SK-N-SH (cell line): ENCODE measurements at regions not wholly inside any gene's neighbourhood (a gene's known extent, or its start where the extent isn't known, plus 50 kb on each side); places are given as distances from the start of the nearest gene placed in this dataset.

Experiments
- CTCF ChIA-PET: fragments of 300-600, 350-600 bp; formaldehyde crosslinking; extraction: SDS; loops from one replicate; lab custom pipeline; 2021; lab: Yijun Ruan, JAX
- POLR2A ChIA-PET: fragments of 350-600 bp; sonication (Branson Sonifier 250); formaldehyde crosslinking; extraction: SDS; loops from one replicate; lab custom pipeline; 2020; ENCODE audit warnings: antibody characterized with exemption, inconsistent platforms; lab: Yijun Ruan, JAX
- DNase-seq: peaks from one replicate; pipeline ENCODE4 v3.0.0; 2012
- H2AFZ ChIP-seq: fragments of 200-600 bp; sonication (generic); 2 replicates; pipeline ENCODE4 v1.8.1; 2016; ENCODE audit warnings: antibody characterized with exemption, mild to moderate bottlenecking, low read depth
- H3F3A ChIP-seq: fragments of 200-600 bp; sonication (generic); replicated peaks from 2 replicates; pipeline ENCODE3; 2016; ENCODE audit warnings: antibody characterized with exemption, mild to moderate bottlenecking; ENCODE audit not compliant: insufficient read depth
- H3K27ac ChIP-seq, 2 experiments: fragments of 200-500 bp in 1 of 2; fragments of 200-600 bp in 1 of 2; sonication (Bioruptor generic) in 1 of 2; sonication (generic), shearing (Covaris generic) in 1 of 2; 2 replicates each; pipeline versions ENCODE4 v1.5.1 to v1.6.1; 2014 to 2016; ENCODE audit warnings: low read depth in 2 of 2, inconsistent platforms in 1 of 2, low read length in 1 of 2, mild to moderate bottlenecking in 1 of 2, mixed read lengths in 1 of 2
- H3K27me3 ChIP-seq: fragments of 200-600 bp; sonication (generic), shearing (Covaris generic); 2 replicates; pipeline ENCODE4 v1.6.1; 2016; ENCODE audit warnings: mixed run types; ENCODE audit not compliant: insufficient read depth
- H3K36me3 ChIP-seq, 2 experiments: fragments of 200-500 bp in 1 of 2; fragments of 200-600 bp in 1 of 2; sonication (Bioruptor generic) in 1 of 2; sonication (generic) in 1 of 2; replicated peaks in 1 of 2; 2 replicates each; pipeline versions ENCODE3 to v1.5.1; 2014 to 2016; ENCODE audit warnings: low read length in 1 of 2, mild to moderate bottlenecking in 1 of 2; ENCODE audit not compliant: insufficient read depth in 2 of 2, control insufficient read depth in 1 of 2
- H3K4me1 ChIP-seq, 2 experiments: fragments of 200-500 bp in 1 of 2; fragments of 200-600 bp in 1 of 2; sonication (Bioruptor generic) in 1 of 2; sonication (generic), shearing (Covaris generic) in 1 of 2; 2 replicates each; pipeline versions ENCODE4 v1.5.1 to v1.6.1; 2014 to 2016; ENCODE audit warnings: low read depth in 1 of 2, low read length in 1 of 2, mixed run types in 1 of 2; ENCODE audit not compliant: insufficient read depth in 2 of 2, control insufficient read depth in 1 of 2
- H3K4me2 ChIP-seq: fragments of 200-600 bp; sonication (generic), shearing (Covaris generic); 2 replicates; pipeline ENCODE4 v1.6.1; 2017; ENCODE audit warnings: mixed run types
- H3K4me3 ChIP-seq, 2 experiments: fragments of 200-500 bp in 1 of 2; fragments of 200-600 bp in 1 of 2; sonication (Bioruptor generic) in 1 of 2; sonication (generic), shearing (Covaris generic) in 1 of 2; 2 replicates each; pipeline versions ENCODE4 v1.5.1 to v1.8.1; 2014 to 2016; ENCODE audit warnings: low read depth in 2 of 2, inconsistent platforms in 1 of 2, low read length in 1 of 2, mild to moderate bottlenecking in 1 of 2, mixed read lengths in 1 of 2, moderate library complexity in 1 of 2
- H3K79me2 ChIP-seq: fragments of 200-600 bp; sonication (generic); 2 replicates; pipeline ENCODE4 v1.8.1; 2017; ENCODE audit warnings: mild to moderate bottlenecking; ENCODE audit not compliant: insufficient read depth
- H3K9ac ChIP-seq: fragments of 200-600 bp; sonication (generic); 2 replicates; pipeline ENCODE4 v1.6.1; 2017; ENCODE audit warnings: mixed run types
- H3K9me2 ChIP-seq: fragments of 200-600 bp; sonication (generic); 2 replicates; pipeline ENCODE4 v1.6.1; 2017; ENCODE audit warnings: mixed run types
- H3K9me3 ChIP-seq: fragments of 200-600 bp; sonication (generic); 2 replicates; pipeline ENCODE4 v1.6.1; 2017; ENCODE audit warnings: mixed run types, mild to moderate bottlenecking, moderate library complexity
- H4K20me1 ChIP-seq: fragments of 200-600 bp; sonication (generic); 2 replicates; pipeline ENCODE4 v1.6.1; 2017; ENCODE audit warnings: mild to moderate bottlenecking, mixed run types; ENCODE audit not compliant: insufficient read depth
- ELF1 ChIP-seq: IDR thresholded peaks from 2 replicates; pipeline ENCODE4 v1.4.0; 2012
- EZH2phosphoT487 ChIP-seq: fragments of 200-600 bp; sonication (generic); IDR thresholded peaks from 2 replicates; pipeline ENCODE4 v1.6.1; 2017; ENCODE audit warnings: low read depth, mixed run types, mild to moderate bottlenecking, antibody characterized with exemption, moderate library complexity, borderline replicate concordance
- GATA2 ChIP-seq: sonication (generic); formaldehyde crosslinking; IDR thresholded peaks from 2 replicates; pipeline ENCODE4 v1.5.0; 2020; ENCODE audit warnings: mild to moderate bottlenecking, missing genetic modification reagents
- IRF3 ChIP-seq: fragments of 150-350 bp; IDR thresholded peaks from 2 replicates; pipeline ENCODE4 v1.6.1; 2016; ENCODE audit warnings: mild to moderate bottlenecking, low read depth, low read length
- MEF2A ChIP-seq: IDR thresholded peaks from 2 replicates; pipeline ENCODE4 v1.4.0; 2012; ENCODE audit warnings: low read depth, borderline replicate concordance
- NFIC ChIP-seq: IDR thresholded peaks from 2 replicates; pipeline ENCODE4 v1.4.0; 2012; ENCODE audit warnings: borderline replicate concordance
- POLR2AphosphoS5 ChIP-seq: IDR thresholded peaks from 2 replicates; pipeline ENCODE4 v1.6.1; 2012; ENCODE audit warnings: low read depth, low read length
- TCF12 ChIP-seq: IDR thresholded peaks from 2 replicates; pipeline ENCODE4 v1.4.0; 2012
- TEAD4 ChIP-seq: IDR thresholded peaks from 2 replicates; pipeline ENCODE4 v1.4.0; 2012; ENCODE audit warnings: mild to moderate bottlenecking, borderline replicate concordance; ENCODE audit not compliant: insufficient read depth
- WGBS: methylation state at CpG from one replicate; pipeline ENCODE4 v1.1.6; 2017; ENCODE audit warnings: low lambda C conversion rate; 5-methylcytosine and 5-hydroxymethylcytosine counted together
- TF ChIP-seq, protein P1 (sequence below): IDR thresholded peaks from 2 replicates; pipeline ENCODE4 v1.4.0; 2012; ENCODE audit warnings: low read depth, borderline replicate concordance

DNA sequence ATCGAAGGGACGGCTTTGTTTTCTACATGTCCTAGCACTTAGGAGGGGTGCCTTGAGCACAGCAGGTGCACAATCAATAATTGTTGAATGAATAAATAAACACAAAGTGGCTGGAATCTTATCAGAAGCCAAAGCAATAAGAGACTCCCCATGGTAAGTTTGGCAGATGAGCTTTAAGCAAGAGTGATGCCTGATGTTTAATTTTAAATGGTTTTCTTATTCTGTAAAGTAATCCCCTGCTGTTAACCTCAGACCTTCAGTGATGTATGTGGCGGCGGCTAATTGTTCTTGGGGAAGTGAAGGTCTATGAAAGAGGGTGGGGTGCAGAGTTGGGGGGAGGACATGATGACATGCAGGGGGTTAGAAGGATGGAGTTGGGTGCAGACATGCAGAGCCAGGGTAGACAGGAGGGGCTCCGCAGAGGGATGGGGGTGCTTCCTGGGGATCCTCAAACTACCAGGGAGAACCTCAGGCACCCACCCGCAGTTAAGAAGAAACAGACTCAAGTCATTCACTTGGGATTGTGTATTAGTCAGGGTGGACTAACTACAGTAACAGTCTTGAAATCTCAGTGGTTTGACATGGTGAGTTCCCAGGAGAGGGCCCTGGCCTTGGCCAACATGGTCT lies 65.7 kb upstream of the SHB start:
- Histone ChIP-seq H3K4me1 (no peaks in the 10 kb centered on the region; a peak in 1 of 4 replicates), H3K4me2 (no peak overlapping the region), H3K36me3 (no peaks in the 10 kb centered on the region), H3F3A (no peaks in the 10 kb centered on the region), H3K27me3 (peaks cover 12% of the 10 kb centered on the region; the same call in 1 of the 2 replicates), H4K20me1 (no peaks in the 10 kb centered on the region), H3K9ac (no peak overlapping the region), H2AFZ (no peak overlapping the region), H3K27ac (no peak overlapping the region), H3K79me2 (no peaks in the 10 kb centered on the region), H3K9me2 (no peaks in the 10 kb centered on the region), H3K4me3 (no peak overlapping the region), H3K9me3 (no peaks in the 10 kb centered on the region)
- 84% methylated on average over 6 of the region's 6 CpGs for WGBS
- ChIA-PET CTCF (interaction anchor here (1.1 to 1.3 kb wide), 2 partner anchors 10 to 24 kb away, joined by 3 to 5 read pairs; no protein-coding TSS in a partner anchor), POLR2A (interaction anchor here (0.9 kb wide), 1 partner anchor 15 kb away, joined by 3 read pairs; no protein-coding TSS in a partner anchor)
- TF ChIP-seq POLR2AphosphoS5 (no peak), TCF12 (no peak), NFIC (no peak), TEAD4 (no peak), IRF3 (no peak), GATA2 (no peak), MEF2A (no peak)
- DNase-seq, result no peak

DNA sequence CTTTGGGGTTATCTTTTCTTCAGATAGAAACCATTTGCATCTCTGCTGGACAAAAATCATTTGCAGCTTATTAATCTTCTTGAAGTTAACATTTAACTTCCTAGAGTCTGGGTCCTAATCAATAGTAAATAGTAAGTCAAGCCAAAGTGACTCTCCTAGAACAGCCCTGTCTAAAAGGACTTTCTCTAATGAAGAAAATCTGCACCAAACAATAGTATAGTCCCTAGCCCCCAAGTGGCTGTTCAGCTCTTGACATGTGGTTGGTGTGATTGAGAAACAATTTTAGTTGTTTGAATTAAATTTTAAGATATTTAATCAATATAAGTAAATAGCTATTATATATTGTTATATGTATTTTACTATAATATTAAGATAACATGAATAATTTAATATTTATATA lies 64.6 kb upstream of the SHB start:
- CTCF ChIA-PET, result interaction anchor here (0.8 to 1.6 kb wide), 4 partner anchors 9 to 45 kb away, joined by 3 read pairs; no protein-coding TSS in a partner anchor
- Histone ChIP-seq H4K20me1 (no peaks in the 10 kb centered on the region), H3F3A (no peaks in the 10 kb centered on the region), H3K4me2 (no peak overlapping the region), H3K9ac (no peak overlapping the region), H3K9me2 (no peaks in the 10 kb centered on the region), H3K36me3 (no peaks in the 10 kb centered on the region), H3K27ac (no peak overlapping the region), H3K9me3 (no peaks in the 10 kb centered on the region), H3K4me3 (no peak overlapping the region), H3K4me1 (no peaks in the 10 kb centered on the region; a peak in 1 of 4 replicates), H3K27me3 (peaks cover 12% of the 10 kb centered on the region; the same call in 1 of the 2 replicates), H3K79me2 (no peaks in the 10 kb centered on the region), H2AFZ (no peak overlapping the region)
- TF ChIP-seq ELF1 (no peak), EZH2phosphoT487 (no peak)
- TF ChIP-seq, protein P1, sequence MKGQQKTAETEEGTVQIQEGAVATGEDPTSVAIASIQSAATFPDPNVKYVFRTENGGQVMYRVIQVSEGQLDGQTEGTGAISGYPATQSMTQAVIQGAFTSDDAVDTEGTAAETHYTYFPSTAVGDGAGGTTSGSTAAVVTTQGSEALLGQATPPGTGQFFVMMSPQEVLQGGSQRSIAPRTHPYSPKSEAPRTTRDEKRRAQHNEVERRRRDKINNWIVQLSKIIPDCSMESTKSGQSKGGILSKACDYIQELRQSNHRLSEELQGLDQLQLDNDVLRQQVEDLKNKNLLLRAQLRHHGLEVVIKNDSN, result no peak
- POLR2A ChIA-PET, result interaction anchor here (0.6 kb wide), 1 partner anchor 61 kb away, joined by 5 read pairs; no protein-coding TSS in a partner anchor
- DNase-seq, result no peak
